CD4-positive, alpha-beta T cell (primary cell): ENCODE measurements at regions not wholly inside any gene's neighbourhood (a gene's known extent, or its start where the extent isn't known, plus 50 kb on each side); places are given as distances from the start of the nearest gene placed in this dataset.

Experiments used
- ATAC-seq: fragments of 200-7000 bp; cut with Tn5 transposase; one replicate; pipeline ENCODE4 v1.10.0; 2022; ENCODE audit warnings: mild to moderate bottlenecking; ENCODE audit not compliant: poor library complexity
- CTCF ChIA-PET: fragments of 350-600 bp; sonication (Branson Sonifier 250); formaldehyde crosslinking; loops from one replicate; lab custom pipeline; 2021; ENCODE audit warnings: antibody characterized with exemption, inconsistent platforms; lab: Charles Lee
- POLR2A ChIA-PET: fragments of 350-600 bp; sonication (Branson Sonifier 250); formaldehyde crosslinking; loops from one replicate; lab custom pipeline; 2021; ENCODE audit warnings: antibody characterized with exemption, inconsistent platforms; lab: Charles Lee
- DNase-seq, 14 experiments: peaks; one replicate each; pipeline ENCODE4 v3.0.0-alpha.2; 2013 to 2020; ENCODE audit warnings: mixed read lengths in 2 of 14
- H3K27ac ChIP-seq, 2 donors: one replicate each; pipeline versions ENCODE4 v1.5.1 to v1.7.0; 2013; ENCODE audit warnings: low read length in 2 of 2, low read depth in 1 of 2, mild to moderate bottlenecking in 1 of 2
- H3K27me3 ChIP-seq, 2 experiments: 1 replicate in 1 of 2; 2 replicates in 1 of 2; pipeline versions ENCODE4 v1.6.1 to v1.7.0; 2013; ENCODE audit warnings: low read length in 2 of 2, control low read depth in 1 of 2, mild to moderate bottlenecking in 1 of 2, moderate library complexity in 1 of 2; ENCODE audit not compliant: insufficient read depth in 2 of 2, control insufficient read depth in 1 of 2
- H3K36me3 ChIP-seq: one replicate; pipeline ENCODE4 v1.6.1; 2013; ENCODE audit warnings: low read length, control low read depth; ENCODE audit not compliant: insufficient read depth
- H3K4me1 ChIP-seq: one replicate; pipeline ENCODE4 v1.6.1; 2013; ENCODE audit warnings: low read length, control low read depth; ENCODE audit not compliant: insufficient read depth
- H3K4me3 ChIP-seq: one replicate; pipeline ENCODE4 v1.5.1; 2013; ENCODE audit warnings: mild to moderate bottlenecking, low read length, moderate library complexity
- H3K9me3 ChIP-seq, 2 experiments: 1 replicate in 1 of 2; 2 replicates in 1 of 2; pipeline versions ENCODE4 v1.6.1 to v1.7.0; 2013; ENCODE audit warnings: low read length in 2 of 2, mild to moderate bottlenecking in 2 of 2, control low read depth in 1 of 2, moderate library complexity in 1 of 2; ENCODE audit not compliant: control insufficient read depth in 1 of 2, insufficient read depth in 1 of 2
- H3K27ac Mint-ChIP-seq: one replicate; pipeline ENCODE4 v1.8.0; 2020; ENCODE audit warnings: mixed read lengths
- H3K27me3 Mint-ChIP-seq: one replicate; pipeline ENCODE4 v1.8.0; 2021; ENCODE audit warnings: mixed read lengths
- H3K36me3 Mint-ChIP-seq: one replicate; pipeline ENCODE4 v1.8.0; 2021; ENCODE audit warnings: low read depth, mixed read lengths
- H3K4me1 Mint-ChIP-seq: one replicate; pipeline ENCODE4 v1.8.0; 2021; ENCODE audit warnings: low read depth, mixed read lengths
- H3K4me3 Mint-ChIP-seq: one replicate; pipeline ENCODE4 v1.8.0; 2020; ENCODE audit warnings: mild to moderate bottlenecking, mixed read lengths
- H3K9me3 Mint-ChIP-seq: one replicate; pipeline ENCODE4 v1.8.0; 2020; ENCODE audit warnings: mixed read lengths
- CTCF ChIP-seq: fragments of 200-600 bp; IDR thresholded peaks from one replicate; pipeline ENCODE4 v1.8.0; 2022; ENCODE audit warnings: antibody characterized with exemption, mild to moderate bottlenecking
- intact Hi-C, 2 experiments: fragments of 100-400 bp; cut with DNase I in 1 of 2; cut with micrococcal nuclease in 1 of 2; formaldehyde crosslinking; loops; one replicate each; pipeline versions ENCODE4 v1.15.1 to v1.9.0; 2023 to 2025; cut with DNase I, micrococcal nuclease

- H3K27ac Mint-ChIP-seq: no peak overlapping the region
- no peaks in the 10 kb centered on the region for H3K4me1 Mint-ChIP-seq
- Histone ChIP-seq H3K27ac (no peak overlapping the region), H3K4me3 (no peak overlapping the region), H3K4me1 (peaks cover 4% of the 10 kb centered on the region), H3K36me3 (no peaks in the 10 kb centered on the region), H3K9me3 (no peaks in the 10 kb centered on the region), H3K27me3 (no peaks in the 10 kb centered on the region)
- DNase-seq: no peak
- ChIA-PET CTCF (no interaction called here), POLR2A (no interaction called here)
- no peaks in the 10 kb centered on the region for H3K27me3 Mint-ChIP-seq
- no peak for TF ChIP-seq CTCF
- intact Hi-C loops: no loop called here
- H3K9me3 Mint-ChIP-seq: no peaks in the 10 kb centered on the region
- no peak for ATAC-seq
- no peak overlapping the region for H3K4me3 Mint-ChIP-seq
- no peaks in the 10 kb centered on the region for H3K36me3 Mint-ChIP-seq
Observed at GRCh38 chr5:116944183-116944582, 369.6 kb upstream of the SEMA6A start.

- no peak for ATAC-seq
Observed at GRCh38 chr5:116942622-116943021, 368.0 kb upstream of the SEMA6A start.

GRCh38 chr5:116939641-116940040 lies 365.0 kb upstream of the SEMA6A start:
- H3K4me1 ChIP-seq: no peaks in the 10 kb centered on the region
- Mint-ChIP-seq H3K36me3 (no peaks in the 10 kb centered on the region), H3K27ac (no peak overlapping the region), H3K4me1 (no peaks in the 10 kb centered on the region), H3K4me3 (no peak overlapping the region), H3K9me3 (no peaks in the 10 kb centered on the region), H3K27me3 (no peaks in the 10 kb centered on the region)
- ATAC-seq (no peak), DNase-seq (no peak)
- ChIA-PET CTCF (no interaction called here), POLR2A (no interaction called here)
- no peak for TF ChIP-seq CTCF
- no peak overlapping the region for H3K4me3 ChIP-seq
- H3K27ac ChIP-seq: no peak overlapping the region
- intact Hi-C loops: no loop called here
- no peaks in the 10 kb centered on the region for H3K27me3 ChIP-seq
- H3K36me3 ChIP-seq: no peaks in the 10 kb centered on the region
- H3K9me3 ChIP-seq: no peaks in the 10 kb centered on the region

More at GRCh38 chr5:116942622-116943021, 368.0 kb upstream of the SEMA6A start:
- ChIA-PET CTCF (no interaction called here), POLR2A (no interaction called here)
- Mint-ChIP-seq H3K4me3 (no peak overlapping the region), H3K9me3 (no peaks in the 10 kb centered on the region), H3K4me1 (no peaks in the 10 kb centered on the region), H3K36me3 (no peaks in the 10 kb centered on the region), H3K27ac (no peak overlapping the region), H3K27me3 (no peaks in the 10 kb centered on the region)
- DNase-seq: no peak
- Histone ChIP-seq H3K27me3 (no peaks in the 10 kb centered on the region), H3K9me3 (no peaks in the 10 kb centered on the region), H3K4me1 (no peaks in the 10 kb centered on the region), H3K4me3 (no peak overlapping the region), H3K27ac (no peak overlapping the region), H3K36me3 (no peaks in the 10 kb centered on the region)
- intact Hi-C loops: no loop called here
- TF ChIP-seq CTCF: no peak
